ENCODE measurements at regions not wholly inside any gene's neighbourhood (a gene's known extent, or its start where the extent isn't known, plus 50 kb on each side); places are given as distances from the start of the nearest gene placed in this dataset.

- no peak overlapping the region for H3K4me3 ChIP-seq (ENCODE audit: low read depth, low read length)
- DNase-seq (ENCODE audit: low read depth), result no peak
- TF ChIP-seq CTCF (conservative IDR thresholded peaks at IDR 0.05; ENCODE audit: low read depth, low read length), result no peak
Observed at GRCh38 chr5:89297066-89297465, 414.1 kb upstream of the MEF2C start.

- DNase-seq (ENCODE audit: low read depth), result peak; percentile 86
- TF ChIP-seq CTCF (conservative IDR thresholded peaks at IDR 0.05; ENCODE audit: low read depth, low read length), result no peak
- no peak overlapping the region for H3K4me3 ChIP-seq (ENCODE audit: low read depth, low read length)
Observed at GRCh38 chr5:89293810-89294209, 410.8 kb upstream of the MEF2C start.

GRCh38 chr5:89292487-89292886 lies 409.5 kb upstream of the MEF2C start:
- H3K4me3 ChIP-seq (ENCODE audit: low read depth, low read length), result no peak overlapping the region
- no peak for TF ChIP-seq CTCF (conservative IDR thresholded peaks at IDR 0.05; ENCODE audit: low read depth, low read length)
- no peak for DNase-seq (ENCODE audit: low read depth)

- H3K4me3 ChIP-seq (ENCODE audit: low read depth, low read length), result no peak overlapping the region
- no peak for TF ChIP-seq CTCF (conservative IDR thresholded peaks at IDR 0.05; ENCODE audit: low read depth, low read length)
- peak; percentile 69 for DNase-seq (ENCODE audit: low read depth)
Observed at GRCh38 chr5:89289604-89290003, 406.6 kb upstream of the MEF2C start.

- no peak overlapping the region for H3K4me3 ChIP-seq (ENCODE audit: low read depth, low read length)
- no peak for TF ChIP-seq CTCF (conservative IDR thresholded peaks at IDR 0.05; ENCODE audit: low read depth, low read length)
- DNase-seq (ENCODE audit: low read depth), result no peak
Observed at GRCh38 chr5:89287964-89288363, 405.0 kb upstream of the MEF2C start.

GRCh38 chr5:89286320-89286719 lies 403.3 kb upstream of the MEF2C start:
- no peak overlapping the region for H3K4me3 ChIP-seq (ENCODE audit: low read depth, low read length)
- no peak for DNase-seq (ENCODE audit: low read depth)
- no peak for TF ChIP-seq CTCF (conservative IDR thresholded peaks at IDR 0.05; ENCODE audit: low read depth, low read length)

- H3K4me3 ChIP-seq (ENCODE audit: low read depth, low read length), result no peak overlapping the region
- no peak for DNase-seq (ENCODE audit: low read depth)
- TF ChIP-seq CTCF (conservative IDR thresholded peaks at IDR 0.05; ENCODE audit: low read depth, low read length), result no peak
Observed at GRCh38 chr5:89283728-89284493, 400.9 kb upstream of the MEF2C start.
